Chondrocyte (in vitro differentiated cells): ENCODE measurements at regions not wholly inside any gene's neighbourhood (a gene's known extent, or its start where the extent isn't known, plus 50 kb on each side); places are given as distances from the start of the nearest gene placed in this dataset.

Experiments
- DNase-seq: peaks from one replicate; pipeline ENCODE4 v3.0.0; 2021; ENCODE audit warnings: mixed read lengths, low spot score
- H3K27ac Mint-ChIP-seq: one replicate; pipeline ENCODE4 v1.8.0; 2021; ENCODE audit warnings: mild to moderate bottlenecking, moderate library complexity, mixed read lengths; ENCODE audit not compliant: unreplicated experiment
- H3K27me3 Mint-ChIP-seq: 2 replicates; pipeline ENCODE4 v1.8.0; 2021; ENCODE audit warnings: low read depth, mixed read lengths
- H3K36me3 Mint-ChIP-seq: 2 replicates; pipeline ENCODE4 v1.8.0; 2021; ENCODE audit warnings: low read depth, mixed read lengths
- H3K4me1 Mint-ChIP-seq: 2 replicates; pipeline ENCODE4 v1.8.0; 2021; ENCODE audit warnings: low read depth, mild to moderate bottlenecking, mixed read lengths
- H3K4me3 Mint-ChIP-seq: one replicate; pipeline ENCODE4 v1.8.0; 2021; ENCODE audit warnings: mild to moderate bottlenecking, moderate library complexity, mixed read lengths; ENCODE audit not compliant: unreplicated experiment
- H3K9me3 Mint-ChIP-seq: 2 replicates; pipeline ENCODE4 v1.8.0; 2021; ENCODE audit warnings: low read depth, mixed read lengths
- TF ChIP-seq, protein P1 (sequence below): fragments of 200-600 bp; sonication (generic); IDR thresholded peaks from 2 replicates; pipeline ENCODE4 v1.5.0; 2021; ENCODE audit warnings: antibody characterized with exemption, mild to moderate bottlenecking, moderate library complexity

DNA sequence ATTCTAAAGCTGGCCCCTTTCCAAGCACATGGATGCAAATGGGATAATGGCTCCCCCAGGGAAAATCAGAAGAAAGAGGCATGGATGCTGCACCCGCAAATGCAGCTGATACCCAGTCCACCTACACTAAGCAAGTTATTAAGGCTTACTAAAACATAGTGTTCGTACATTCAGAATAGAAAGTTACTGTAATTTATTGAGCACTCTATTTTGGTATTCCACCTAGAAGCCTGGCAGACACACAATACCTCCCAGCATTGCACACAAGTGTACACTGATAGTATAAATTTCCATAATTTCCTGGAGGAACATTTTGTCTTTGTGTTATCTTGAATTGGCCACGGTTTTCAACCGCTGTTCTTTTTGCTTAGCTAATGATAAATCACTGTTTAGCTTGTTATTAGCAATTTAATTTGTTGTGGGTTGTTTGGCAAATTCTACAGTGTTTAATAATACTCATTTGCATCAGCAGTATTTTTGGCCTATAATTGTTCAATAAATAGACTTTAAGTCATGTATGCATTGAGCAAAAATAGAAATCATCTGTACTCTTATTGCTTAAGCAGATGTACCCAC lies 94.5 kb upstream of the MRI1 start:
- no peaks in the 10 kb centered on the region for H3K36me3 Mint-ChIP-seq
- no peak overlapping the region for H3K4me3 Mint-ChIP-seq
- H3K27me3 Mint-ChIP-seq, result peaks cover 7% of the 10 kb centered on the region
- no peak overlapping the region for H3K27ac Mint-ChIP-seq
- no peak for DNase-seq
- H3K4me1 Mint-ChIP-seq, result no peaks in the 10 kb centered on the region
- peaks cover 2% of the 10 kb centered on the region for H3K9me3 Mint-ChIP-seq
- TF ChIP-seq, protein P1, sequence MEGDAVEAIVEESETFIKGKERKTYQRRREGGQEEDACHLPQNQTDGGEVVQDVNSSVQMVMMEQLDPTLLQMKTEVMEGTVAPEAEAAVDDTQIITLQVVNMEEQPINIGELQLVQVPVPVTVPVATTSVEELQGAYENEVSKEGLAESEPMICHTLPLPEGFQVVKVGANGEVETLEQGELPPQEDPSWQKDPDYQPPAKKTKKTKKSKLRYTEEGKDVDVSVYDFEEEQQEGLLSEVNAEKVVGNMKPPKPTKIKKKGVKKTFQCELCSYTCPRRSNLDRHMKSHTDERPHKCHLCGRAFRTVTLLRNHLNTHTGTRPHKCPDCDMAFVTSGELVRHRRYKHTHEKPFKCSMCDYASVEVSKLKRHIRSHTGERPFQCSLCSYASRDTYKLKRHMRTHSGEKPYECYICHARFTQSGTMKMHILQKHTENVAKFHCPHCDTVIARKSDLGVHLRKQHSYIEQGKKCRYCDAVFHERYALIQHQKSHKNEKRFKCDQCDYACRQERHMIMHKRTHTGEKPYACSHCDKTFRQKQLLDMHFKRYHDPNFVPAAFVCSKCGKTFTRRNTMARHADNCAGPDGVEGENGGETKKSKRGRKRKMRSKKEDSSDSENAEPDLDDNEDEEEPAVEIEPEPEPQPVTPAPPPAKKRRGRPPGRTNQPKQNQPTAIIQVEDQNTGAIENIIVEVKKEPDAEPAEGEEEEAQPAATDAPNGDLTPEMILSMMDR, result no peak

DNA sequence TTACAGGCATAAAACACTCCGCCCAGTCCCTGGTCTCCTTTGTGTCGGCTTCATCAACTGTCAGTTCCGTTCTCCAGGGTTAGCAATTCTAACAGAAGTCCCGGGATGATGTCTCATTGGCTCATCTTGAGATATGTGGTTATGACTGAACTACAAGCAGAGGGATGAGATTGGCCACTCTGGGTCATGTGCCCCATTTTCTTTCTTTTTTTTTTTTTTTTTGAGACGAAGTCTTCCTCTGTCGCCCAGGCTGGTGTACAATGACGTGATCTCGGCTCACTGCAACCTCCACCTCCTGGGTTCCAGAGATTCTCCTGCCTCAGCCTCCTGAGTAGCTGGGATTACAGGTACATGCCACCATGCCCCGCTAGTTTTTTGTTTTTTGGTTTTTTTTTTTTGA lies 95.4 kb upstream of the MRI1 start:
- Mint-ChIP-seq H3K36me3 (no peaks in the 10 kb centered on the region), H3K9me3 (peaks cover 2% of the 10 kb centered on the region), H3K4me1 (no peaks in the 10 kb centered on the region), H3K27me3 (peaks cover 7% of the 10 kb centered on the region), H3K27ac (no peak overlapping the region), H3K4me3 (no peak overlapping the region)
- TF ChIP-seq, protein P1, result no peak
- no peak for DNase-seq

DNA sequence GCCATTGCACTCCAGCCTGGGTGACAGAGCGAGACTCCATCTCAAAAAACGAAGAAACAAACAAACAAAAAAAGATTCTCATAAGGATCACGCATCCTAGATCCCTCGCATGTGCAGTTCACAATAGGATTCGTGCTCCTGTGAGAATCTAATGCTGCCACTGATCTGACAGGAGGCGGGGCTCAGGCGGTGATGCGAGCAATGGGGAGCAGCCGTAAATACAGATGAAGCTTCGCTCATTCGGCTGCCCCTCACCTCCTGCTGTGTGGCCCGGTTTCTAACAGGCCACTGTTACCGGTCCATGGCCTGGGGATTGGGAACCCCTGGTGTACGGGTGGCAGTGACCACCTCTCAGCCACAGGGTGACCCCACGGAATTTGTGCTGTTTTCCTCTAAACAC lies 98.2 kb upstream of the MRI1 start:
- TF ChIP-seq, protein P1, result no peak
- Mint-ChIP-seq H3K4me3 (no peak overlapping the region), H3K36me3 (no peaks in the 10 kb centered on the region), H3K9me3 (no peaks in the 10 kb centered on the region), H3K4me1 (no peaks in the 10 kb centered on the region), H3K27ac (no peak overlapping the region), H3K27me3 (peaks cover 11% of the 10 kb centered on the region)
- no peak for DNase-seq

DNA sequence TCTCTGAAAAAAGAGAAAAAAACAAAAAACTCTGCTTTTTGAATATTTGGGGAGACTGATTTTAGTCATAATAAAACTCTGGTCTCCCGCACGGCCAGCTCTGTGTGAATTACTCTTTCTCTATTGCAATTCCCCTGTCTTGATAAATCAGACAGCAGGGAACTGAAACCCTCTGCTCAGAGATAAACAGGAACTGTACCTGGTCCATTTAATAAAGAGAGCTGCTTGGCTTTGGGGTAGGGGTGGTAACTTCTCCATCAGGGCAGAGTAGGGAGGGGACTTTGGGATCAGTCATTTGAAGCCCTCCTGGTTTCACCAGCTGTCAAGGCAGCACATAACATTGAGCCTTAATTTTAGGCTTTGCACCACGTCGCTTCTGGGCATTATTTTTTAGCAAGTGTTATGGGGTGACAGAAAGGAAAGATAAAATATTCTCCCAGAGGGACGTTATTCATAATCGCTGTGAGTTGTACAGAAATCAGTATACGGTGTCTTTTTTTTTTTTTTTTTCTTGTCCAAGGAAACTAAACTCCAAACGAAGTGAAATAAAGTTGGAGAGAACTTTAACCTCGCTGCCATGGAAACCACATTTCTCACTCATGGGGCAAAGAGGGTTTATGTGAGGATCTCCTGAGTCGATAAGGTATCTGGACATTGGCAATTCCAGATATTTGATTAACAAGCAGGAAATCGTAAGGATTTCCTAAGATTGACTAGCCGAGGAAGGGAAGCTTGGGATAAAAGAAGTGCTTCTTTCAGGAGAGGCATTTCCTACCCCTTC lies 99.0 kb upstream of the MRI1 start:
- DNase-seq, result no peak
- Mint-ChIP-seq H3K4me1 (no peaks in the 10 kb centered on the region), H3K27ac (no peak overlapping the region), H3K4me3 (no peak overlapping the region), H3K27me3 (peaks cover 11% of the 10 kb centered on the region), H3K9me3 (no peaks in the 10 kb centered on the region), H3K36me3 (no peaks in the 10 kb centered on the region)
- TF ChIP-seq, protein P1, result no peak

DNA sequence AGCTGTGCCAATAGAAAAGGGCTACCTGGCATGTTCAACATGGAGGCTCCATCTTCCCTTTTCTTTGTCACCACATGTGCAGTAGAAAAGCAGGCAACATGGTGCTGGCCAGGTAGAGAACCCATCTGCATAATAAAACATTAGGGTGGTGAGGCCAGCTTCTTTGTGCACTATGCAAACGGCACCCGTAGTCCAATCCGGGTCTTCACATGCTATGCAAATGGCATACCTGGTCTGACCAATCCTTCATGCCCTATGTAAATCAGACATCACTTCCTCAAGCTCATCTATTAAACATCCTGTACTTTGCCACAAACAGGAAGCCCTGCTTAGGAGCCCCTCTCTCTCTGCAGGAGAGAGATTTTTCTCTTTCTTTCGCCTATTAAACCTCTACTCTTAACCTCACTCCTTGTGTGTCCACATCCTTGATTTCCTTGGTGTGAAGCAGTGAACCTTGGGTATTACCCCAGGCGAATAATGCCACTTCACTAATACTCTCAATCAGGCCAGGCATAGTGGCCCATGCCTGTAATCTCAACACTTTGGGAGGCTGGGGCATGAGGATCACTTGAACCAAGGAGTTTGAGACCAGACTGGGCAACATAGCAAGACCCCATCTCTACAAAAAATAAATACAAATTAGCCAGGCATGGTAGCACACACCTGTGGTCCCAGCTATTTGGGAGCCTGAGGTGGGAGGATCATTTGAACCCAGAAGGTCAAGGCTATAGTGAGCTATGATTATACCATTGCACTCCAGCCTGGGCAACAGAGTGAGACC lies 111.3 kb upstream of the MRI1 start:
- peaks cover 8% of the 10 kb centered on the region for H3K9me3 Mint-ChIP-seq
- no peaks in the 10 kb centered on the region for H3K4me1 Mint-ChIP-seq
- H3K27me3 Mint-ChIP-seq, result peaks cover 8% of the 10 kb centered on the region
- H3K36me3 Mint-ChIP-seq, result no peaks in the 10 kb centered on the region
- H3K4me3 Mint-ChIP-seq, result no peak overlapping the region
- TF ChIP-seq, protein P1, result no peak
- no peak overlapping the region for H3K27ac Mint-ChIP-seq
- DNase-seq, result no peak
